HCT116 (cell line): ENCODE measurements at regions not wholly inside any gene's neighbourhood (a gene's known extent, or its start where the extent isn't known, plus 50 kb on each side); places are given as distances from the start of the nearest gene placed in this dataset.

Experiments used
- ATAC-seq: fragments of 200-7000 bp; cut with Tn5 transposase; 2 replicates; pipeline ENCODE4 v1.9.1; 2020; ENCODE audit warnings: mild to moderate bottlenecking, moderate library complexity
- BruUV-seq: library from RNA; stranded (reverse); fragments of 400-500 nt; replicated peaks from 2 replicates; lab custom pipeline; 2021; lab: Mats Ljungman, UMichigan
- CTCF ChIA-PET: fragments of 300-600 bp; sonication (Branson Sonifier 250); formaldehyde crosslinking; loops from one replicate; lab custom pipeline; 2021; ENCODE audit warnings: antibody characterized with exemption; lab: Charles Lee
- POLR2A ChIA-PET: fragments of 300-600, 350-600 bp; sonication (Branson Sonifier 250); formaldehyde crosslinking; loops from one replicate; lab custom pipeline; 2021; ENCODE audit warnings: antibody characterized with exemption; lab: Charles Lee
- RAD21 ChIA-PET, 2 experiments: fragments of 300-600 bp; sonication (Branson Sonifier 250); formaldehyde crosslinking; loops; one replicate each; lab custom pipeline; 2023; ENCODE audit warnings: low total read pairs in 2 of 2; ENCODE audit not compliant: uncharacterized antibody in 2 of 2, unreplicated experiment in 2 of 2, low non-redundant PET in 1 of 2; lab: Charles Lee
- DNase-seq: peaks from one replicate; pipeline ENCODE4 v3.0.0-alpha.2; 2010; ENCODE audit warnings: low read depth, low spot score
- H2AFZ ChIP-seq: fragments of 200-600 bp; shearing (Covaris generic), sonication (generic); 2 replicates; pipeline ENCODE4 v1.6.1; 2017; ENCODE audit warnings: low read depth, mixed run types, mixed read lengths, antibody characterized with exemption, low read length; ENCODE audit not compliant: poor library complexity, severe bottlenecking
- H3K27ac ChIP-seq: 2 replicates; pipeline ENCODE4 v1.5.1; 2012; ENCODE audit warnings: low read depth, low read length
- H3K27me3 ChIP-seq: fragments of 200-600 bp; sonication (generic); 2 replicates; pipeline ENCODE4 v1.6.1; 2016; ENCODE audit warnings: mixed run types, low read length, mixed read lengths; ENCODE audit not compliant: insufficient read depth
- H3K36me3 ChIP-seq, 2 experiments: fragments of 200-500 bp in 1 of 2; fragments of 200-600 bp in 1 of 2; sonication (Bioruptor generic) in 1 of 2; sonication (generic) in 1 of 2; 2 replicates each; pipeline versions ENCODE4 v1.5.1 to v1.6.1; 2014 to 2016; ENCODE audit warnings: low read length in 2 of 2, inconsistent platforms in 1 of 2, mixed read lengths in 1 of 2, mixed run types in 1 of 2; ENCODE audit not compliant: insufficient read depth in 2 of 2, control insufficient read depth in 1 of 2
- H3K4me1 ChIP-seq, 2 experiments: fragments of 200-600 bp in 1 of 2; sonication (generic) in 1 of 2; 2 replicates each; pipeline versions ENCODE4 v1.5.1 to v1.6.1; 2012 to 2017; ENCODE audit warnings: low read length in 2 of 2, inconsistent platforms in 1 of 2, mild to moderate bottlenecking in 1 of 2, mixed read lengths in 1 of 2, mixed run types in 1 of 2, moderate library complexity in 1 of 2; ENCODE audit not compliant: insufficient read depth in 2 of 2, control insufficient read depth in 1 of 2
- H3K4me2 ChIP-seq: fragments of 200-600 bp; sonication (generic); 2 replicates; pipeline ENCODE4 v1.6.1; 2017; ENCODE audit warnings: mixed run types, low read length, mixed read lengths
- H3K4me3 ChIP-seq, 2 experiments: fragments of 200-600 bp in 1 of 2; sonication (generic) in 1 of 2; replicated peaks in 1 of 2; 2 replicates each; pipeline ENCODE4 v1.5.1; 2011 to 2016; ENCODE audit warnings: low read length in 2 of 2, control low read depth in 1 of 2, low read depth in 1 of 2, mild to moderate bottlenecking in 1 of 2, mixed read lengths in 1 of 2, mixed run types in 1 of 2
- H3K79me2 ChIP-seq: fragments of 200-600 bp; sonication (generic); 2 replicates; pipeline ENCODE4 v1.6.1; 2017; ENCODE audit warnings: mild to moderate bottlenecking, mixed run types, low read length, moderate library complexity, mixed read lengths; ENCODE audit not compliant: insufficient read depth
- H3K9ac ChIP-seq: fragments of 200-600 bp; sonication (generic); 2 replicates; pipeline ENCODE4 v1.6.1; 2016; ENCODE audit warnings: low read length, mixed read lengths
- H3K9me2 ChIP-seq: fragments of 200-600 bp; sonication (generic), shearing (Covaris generic); 2 replicates; pipeline ENCODE4 v1.6.1; 2017; ENCODE audit warnings: mixed run types, mild to moderate bottlenecking, moderate library complexity; ENCODE audit not compliant: insufficient read depth
- H3K9me3 ChIP-seq, 2 experiments: fragments of 200-500 bp in 1 of 2; fragments of 200-600 bp in 1 of 2; sonication (Bioruptor generic) in 1 of 2; sonication (generic) in 1 of 2; 2 replicates each; pipeline ENCODE4 v1.6.1; 2014 to 2017; ENCODE audit warnings: low read length in 2 of 2, mixed read lengths in 2 of 2, inconsistent platforms in 1 of 2, low read depth in 1 of 2, mild to moderate bottlenecking in 1 of 2, mixed run types in 1 of 2, moderate library complexity in 1 of 2; ENCODE audit not compliant: control insufficient read depth in 1 of 2, insufficient read depth in 1 of 2
- H4K20me1 ChIP-seq: fragments of 200-600 bp; sonication (generic), shearing (Covaris generic); 2 replicates; pipeline ENCODE4 v1.6.1; 2017; ENCODE audit warnings: mixed run types, mild to moderate bottlenecking, moderate library complexity; ENCODE audit not compliant: insufficient read depth
- CEBPB ChIP-seq: IDR thresholded peaks from 2 replicates; pipeline ENCODE4 v1.6.1; 2012; ENCODE audit warnings: low read depth
- EZH2 ChIP-seq: fragments of 200-600 bp; sonication (generic); IDR thresholded peaks from 2 replicates; pipeline ENCODE4 v1.6.1; 2017; ENCODE audit warnings: antibody characterized with exemption, mixed run types
- EZH2phosphoT487 ChIP-seq: fragments of 200-600 bp; IDR thresholded peaks from 2 replicates; pipeline ENCODE4 v1.6.1; 2018; ENCODE audit warnings: antibody characterized with exemption, borderline replicate concordance
- FOSL1 ChIP-seq: IDR thresholded peaks from 2 replicates; pipeline ENCODE4 v1.6.1; 2012; ENCODE audit warnings: low read depth
- SIN3A ChIP-seq: IDR thresholded peaks from 2 replicates; pipeline ENCODE4 v1.6.1; 2012; ENCODE audit warnings: low read depth
- SP1 ChIP-seq: IDR thresholded peaks from 2 replicates; pipeline ENCODE4 v1.6.1; 2012; ENCODE audit warnings: low read depth
- ZNF274 ChIP-seq: fragments of 200-500 bp; sonication (Bioruptor generic); IDR thresholded peaks from 2 replicates; pipeline ENCODE4 v1.6.1; 2014; ENCODE audit warnings: mild to moderate bottlenecking, low read depth, low read length, inconsistent platforms
- intact Hi-C: fragments of 100-400 bp; cut with micrococcal nuclease; formaldehyde crosslinking; loops from 2 replicates; pipeline ENCODE4 v1.10.0; 2022
- TF ChIP-seq, protein P1 (sequence below), 3 experiments: fragments of 200-600 bp in 1 of 3; sonication (generic) in 1 of 3; IDR thresholded peaks in 2 of 3; conservative IDR thresholded peaks in 1 of 3; 2 replicates each; pipeline ENCODE4 v1.5.1; 2012 to 2017; ENCODE audit warnings: low read depth in 2 of 3, low read length in 2 of 3, antibody characterized with exemption in 1 of 3, borderline replicate concordance in 1 of 3, control low read depth in 1 of 3, mild to moderate bottlenecking in 1 of 3, mixed read lengths in 1 of 3, mixed run types in 1 of 3, moderate library complexity in 1 of 3; ENCODE audit not compliant: insufficient read depth in 1 of 3
- TF ChIP-seq, protein P2 (sequence below): IDR thresholded peaks from 2 replicates; pipeline ENCODE4 v1.6.1; 2011; ENCODE audit warnings: mild to moderate bottlenecking, low read length, moderate library complexity; ENCODE audit not compliant: insufficient replicate concordance; ENCODE audit errors: extremely low read depth
- TF ChIP-seq, protein P3 (sequence below): IDR thresholded peaks from 2 replicates; pipeline ENCODE4 v1.6.1; 2012

DNA sequence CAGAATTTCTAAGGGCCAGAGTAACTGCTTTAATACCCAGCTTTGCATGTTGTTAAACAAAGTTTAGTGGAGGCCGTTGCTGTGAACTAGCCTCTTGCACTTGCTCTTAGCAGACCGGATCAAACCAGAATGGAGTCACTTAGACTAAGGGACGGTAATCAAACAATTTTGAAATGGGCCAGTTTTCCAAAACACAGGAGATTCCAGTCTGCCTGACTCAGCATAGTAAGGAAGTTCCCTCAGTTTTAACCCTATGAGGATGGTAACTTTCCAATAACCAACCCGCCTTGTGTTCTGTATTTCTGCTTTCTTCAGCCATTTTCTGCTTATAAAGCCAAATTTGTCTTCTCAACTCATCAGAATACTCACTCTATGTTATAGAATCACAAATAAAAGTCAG, 77.2 kb upstream of the WDR72 start:
- no peaks in the 10 kb centered on the region for H3K36me3 ChIP-seq
- no peaks in the 10 kb centered on the region; the same call in 1 of the 2 replicates for H4K20me1 ChIP-seq
- ChIA-PET CTCF (no interaction called here), RAD21 (no interaction called here), POLR2A (no interaction called here)
- H3K4me2 ChIP-seq, result no peak overlapping the region
- no peaks in the 10 kb centered on the region for H3K9me2 ChIP-seq
- no peak for DNase-seq
- H2AFZ ChIP-seq, result no peak overlapping the region
- TF ChIP-seq, protein P1, sequence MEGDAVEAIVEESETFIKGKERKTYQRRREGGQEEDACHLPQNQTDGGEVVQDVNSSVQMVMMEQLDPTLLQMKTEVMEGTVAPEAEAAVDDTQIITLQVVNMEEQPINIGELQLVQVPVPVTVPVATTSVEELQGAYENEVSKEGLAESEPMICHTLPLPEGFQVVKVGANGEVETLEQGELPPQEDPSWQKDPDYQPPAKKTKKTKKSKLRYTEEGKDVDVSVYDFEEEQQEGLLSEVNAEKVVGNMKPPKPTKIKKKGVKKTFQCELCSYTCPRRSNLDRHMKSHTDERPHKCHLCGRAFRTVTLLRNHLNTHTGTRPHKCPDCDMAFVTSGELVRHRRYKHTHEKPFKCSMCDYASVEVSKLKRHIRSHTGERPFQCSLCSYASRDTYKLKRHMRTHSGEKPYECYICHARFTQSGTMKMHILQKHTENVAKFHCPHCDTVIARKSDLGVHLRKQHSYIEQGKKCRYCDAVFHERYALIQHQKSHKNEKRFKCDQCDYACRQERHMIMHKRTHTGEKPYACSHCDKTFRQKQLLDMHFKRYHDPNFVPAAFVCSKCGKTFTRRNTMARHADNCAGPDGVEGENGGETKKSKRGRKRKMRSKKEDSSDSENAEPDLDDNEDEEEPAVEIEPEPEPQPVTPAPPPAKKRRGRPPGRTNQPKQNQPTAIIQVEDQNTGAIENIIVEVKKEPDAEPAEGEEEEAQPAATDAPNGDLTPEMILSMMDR (IDR thresholded peaks at IDR 0.05 in 2 of 3, conservative IDR thresholded peaks at IDR 0.05 in 1 of 3; ENCODE audit: borderline replicate concordance in 1 of 3, insufficient read depth in 1 of 3, low read depth in 2 of 3, low read length in 2 of 3), result no peak
- TF ChIP-seq EZH2, result no peak
- TF ChIP-seq, protein P2, sequence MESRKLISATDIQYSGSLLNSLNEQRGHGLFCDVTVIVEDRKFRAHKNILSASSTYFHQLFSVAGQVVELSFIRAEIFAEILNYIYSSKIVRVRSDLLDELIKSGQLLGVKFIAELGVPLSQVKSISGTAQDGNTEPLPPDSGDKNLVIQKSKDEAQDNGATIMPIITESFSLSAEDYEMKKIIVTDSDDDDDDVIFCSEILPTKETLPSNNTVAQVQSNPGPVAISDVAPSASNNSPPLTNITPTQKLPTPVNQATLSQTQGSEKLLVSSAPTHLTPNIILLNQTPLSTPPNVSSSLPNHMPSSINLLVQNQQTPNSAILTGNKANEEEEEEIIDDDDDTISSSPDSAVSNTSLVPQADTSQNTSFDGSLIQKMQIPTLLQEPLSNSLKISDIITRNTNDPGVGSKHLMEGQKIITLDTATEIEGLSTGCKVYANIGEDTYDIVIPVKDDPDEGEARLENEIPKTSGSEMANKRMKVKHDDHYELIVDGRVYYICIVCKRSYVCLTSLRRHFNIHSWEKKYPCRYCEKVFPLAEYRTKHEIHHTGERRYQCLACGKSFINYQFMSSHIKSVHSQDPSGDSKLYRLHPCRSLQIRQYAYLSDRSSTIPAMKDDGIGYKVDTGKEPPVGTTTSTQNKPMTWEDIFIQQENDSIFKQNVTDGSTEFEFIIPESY, result no peak
- no peak overlapping the region for H3K27ac ChIP-seq
- no peak overlapping the region for H3K4me3 ChIP-seq
- H3K79me2 ChIP-seq, result no peaks in the 10 kb centered on the region
- H3K9me3 ChIP-seq, result no peaks in the 10 kb centered on the region; a peak in 1 of 4 replicates
- intact Hi-C loops, result no loop called here
- H3K4me1 ChIP-seq, result no peaks in the 10 kb centered on the region
- no peaks in the 10 kb centered on the region for H3K27me3 ChIP-seq
- no peak for ATAC-seq
- BruUV-seq, result no TSS peak
- H3K9ac ChIP-seq, result no peak overlapping the region

DNA sequence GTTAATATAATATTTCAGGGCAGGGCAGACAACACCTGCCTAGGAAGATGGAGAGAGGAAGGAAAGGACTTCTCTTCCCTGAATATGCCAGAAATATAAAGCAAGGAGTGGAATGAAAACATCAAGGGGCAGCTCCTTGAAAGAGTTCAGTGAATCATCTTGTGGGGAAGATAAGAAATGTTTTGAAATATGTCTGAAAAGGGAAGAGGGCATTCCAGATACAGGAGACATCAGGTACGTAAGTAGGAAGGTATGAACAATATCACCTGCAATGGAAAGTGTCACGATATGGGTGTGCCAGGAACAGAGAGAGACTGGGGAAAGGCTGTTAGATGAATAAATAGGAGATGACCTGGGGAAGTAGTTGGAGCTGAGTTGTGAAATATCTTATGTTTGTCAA, 75.8 kb upstream of the WDR72 start:
- no TSS peak for BruUV-seq
- no peak for TF ChIP-seq ZNF274
- TF ChIP-seq EZH2phosphoT487, result no peak
- TF ChIP-seq FOSL1, result no peak
- TF ChIP-seq CEBPB, result no peak
- no peak for TF ChIP-seq SIN3A
- TF ChIP-seq, protein P3, sequence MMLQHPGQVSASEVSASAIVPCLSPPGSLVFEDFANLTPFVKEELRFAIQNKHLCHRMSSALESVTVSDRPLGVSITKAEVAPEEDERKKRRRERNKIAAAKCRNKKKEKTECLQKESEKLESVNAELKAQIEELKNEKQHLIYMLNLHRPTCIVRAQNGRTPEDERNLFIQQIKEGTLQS, result no peak
- TF ChIP-seq SP1, result no peak
- no peak for TF ChIP-seq EZH2
- H4K20me1 ChIP-seq, result no peaks in the 10 kb centered on the region
- H3K9me3 ChIP-seq, result no peaks in the 10 kb centered on the region; a peak in 1 of 4 replicates
- no peak overlapping the region for H3K9ac ChIP-seq
- H3K36me3 ChIP-seq, result no peaks in the 10 kb centered on the region
- ChIA-PET CTCF (no interaction called here), RAD21 (no interaction called here), POLR2A (no interaction called here)
- DNase-seq (no peak), ATAC-seq (no peak)
- H3K79me2 ChIP-seq, result no peaks in the 10 kb centered on the region
- H3K27me3 ChIP-seq, result no peaks in the 10 kb centered on the region
- H3K27ac ChIP-seq, result no peak overlapping the region
- no peak overlapping the region for H2AFZ ChIP-seq
- no peak overlapping the region for H3K4me2 ChIP-seq
- intact Hi-C loops, result no loop called here
- no peaks in the 10 kb centered on the region for H3K4me1 ChIP-seq
- no peaks in the 10 kb centered on the region for H3K9me2 ChIP-seq
- no peak overlapping the region for H3K4me3 ChIP-seq
